ENCODE measurements at regions not wholly inside any gene's neighbourhood (a gene's known extent, or its start where the extent isn't known, plus 50 kb on each side); places are given as distances from the start of the nearest gene placed in this dataset.

GRCh38 chr18:27780061-27780745 is 396.7 kb downstream of the CDH2 start:
- TF ChIP-seq YY1 (IDR thresholded peaks at IDR 0.05; ENCODE audit: insufficient read depth, insufficient read length) (no peak), ZNF274 (IDR thresholded peaks at IDR 0.05; ENCODE audit: low read depth, low read length) (no peak), SUZ12 (IDR thresholded peaks at IDR 0.05; ENCODE audit: extremely low read depth, insufficient read depth, insufficient read length) (no peak)
- Histone ChIP-seq H3K4me1 (ENCODE audit: insufficient read depth, insufficient read length) (no peaks in the 10 kb centered on the region), H3K9me3 (ENCODE audit: insufficient read depth, low read length) (no peaks in the 10 kb centered on the region), H3K27me3 (ENCODE audit: insufficient read depth, insufficient read length) (no peaks in the 10 kb centered on the region), H3K9ac (ENCODE audit: insufficient read length, low read depth) (no peak overlapping the region), H3K36me3 (ENCODE audit: insufficient read depth, insufficient read length, low read length) (no peaks in the 10 kb centered on the region), H3K4me3 (ENCODE audit: insufficient read length, low read depth) (no peak overlapping the region)
- no peak for DNase-seq (ENCODE audit: low read depth, low spot score)

GRCh38 chr18:27778925-27779324 is 398.0 kb downstream of the CDH2 start:
- H3K27me3 ChIP-seq (ENCODE audit: insufficient read depth, insufficient read length) = no peaks in the 10 kb centered on the region
- TF ChIP-seq ZNF274 (IDR thresholded peaks at IDR 0.05; ENCODE audit: low read depth, low read length) = no peak
- no peak for TF ChIP-seq YY1 (IDR thresholded peaks at IDR 0.05; ENCODE audit: insufficient read depth, insufficient read length)
- TF ChIP-seq SUZ12 (IDR thresholded peaks at IDR 0.05; ENCODE audit: extremely low read depth, insufficient read depth, insufficient read length) = no peak
- no peaks in the 10 kb centered on the region for H3K4me1 ChIP-seq (ENCODE audit: insufficient read depth, insufficient read length)
- H3K4me3 ChIP-seq (ENCODE audit: insufficient read length, low read depth) = no peak overlapping the region
- H3K36me3 ChIP-seq (ENCODE audit: insufficient read depth, insufficient read length, low read length) = no peaks in the 10 kb centered on the region
- H3K9me3 ChIP-seq (ENCODE audit: insufficient read depth, low read length) = no peaks in the 10 kb centered on the region
- no peak for DNase-seq (ENCODE audit: low read depth, low spot score)
- no peak overlapping the region for H3K9ac ChIP-seq (ENCODE audit: insufficient read length, low read depth)

- Histone ChIP-seq H3K4me3 (ENCODE audit: insufficient read length, low read depth) (no peak overlapping the region), H3K9ac (ENCODE audit: insufficient read length, low read depth) (no peak overlapping the region), H3K36me3 (ENCODE audit: insufficient read depth, insufficient read length, low read length) (no peaks in the 10 kb centered on the region), H3K27me3 (ENCODE audit: insufficient read depth, insufficient read length) (no peaks in the 10 kb centered on the region), H3K4me1 (ENCODE audit: insufficient read depth, insufficient read length) (no peaks in the 10 kb centered on the region), H3K9me3 (ENCODE audit: insufficient read depth, low read length) (no peaks in the 10 kb centered on the region)
- TF ChIP-seq ZNF274 (IDR thresholded peaks at IDR 0.05; ENCODE audit: low read depth, low read length) = no peak
- no peak for TF ChIP-seq YY1 (IDR thresholded peaks at IDR 0.05; ENCODE audit: insufficient read depth, insufficient read length)
- no peak for DNase-seq (ENCODE audit: low read depth, low spot score)
These were observed 398.5 kb downstream of the CDH2 start for GRCh38 chr18:27778441-27778840.

DNA sequence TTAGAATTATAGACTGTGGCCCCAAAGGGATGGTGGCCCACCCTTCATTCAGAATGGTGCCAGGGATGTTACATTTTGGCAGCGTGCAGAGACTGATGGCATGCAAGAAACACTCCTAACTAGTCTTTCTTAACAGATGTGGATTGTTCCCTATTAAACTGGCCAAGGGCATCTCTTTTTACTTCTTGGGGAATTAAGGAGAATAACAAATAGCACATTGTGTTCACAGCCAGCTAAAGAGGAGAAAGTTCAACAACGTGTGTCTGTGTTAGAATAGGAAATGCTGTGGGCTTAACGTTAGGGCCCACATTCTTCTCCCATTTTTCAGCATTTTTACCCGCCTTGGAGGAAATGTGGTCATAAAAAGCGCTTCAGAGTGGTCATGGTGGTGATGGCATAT is 404.8 kb downstream of the CDH2 start:
- no peak overlapping the region for H3K4me3 ChIP-seq (ENCODE audit: insufficient read length, low read depth)
- no peaks in the 10 kb centered on the region for H3K27me3 ChIP-seq (ENCODE audit: insufficient read depth, insufficient read length)
- DNase-seq (ENCODE audit: low read depth, low spot score) = no peak
- no peaks in the 10 kb centered on the region for H3K9me3 ChIP-seq (ENCODE audit: insufficient read depth, low read length)
- H3K36me3 ChIP-seq (ENCODE audit: insufficient read depth, insufficient read length, low read length) = no peaks in the 10 kb centered on the region
- no peak for TF ChIP-seq ZNF274 (IDR thresholded peaks at IDR 0.05; ENCODE audit: low read depth, low read length)
- no peak for TF ChIP-seq SUZ12 (IDR thresholded peaks at IDR 0.05; ENCODE audit: extremely low read depth, insufficient read depth, insufficient read length)
- no peaks in the 10 kb centered on the region for H3K4me1 ChIP-seq (ENCODE audit: insufficient read depth, insufficient read length)
- no peak overlapping the region for H3K9ac ChIP-seq (ENCODE audit: insufficient read length, low read depth)

GRCh38 chr18:27771571-27771970 is 405.4 kb downstream of the CDH2 start:
- Histone ChIP-seq H3K36me3 (ENCODE audit: insufficient read depth, insufficient read length, low read length) (no peaks in the 10 kb centered on the region), H3K27me3 (ENCODE audit: insufficient read depth, insufficient read length) (no peaks in the 10 kb centered on the region), H3K9ac (ENCODE audit: insufficient read length, low read depth) (no peak overlapping the region), H3K4me3 (ENCODE audit: insufficient read length, low read depth) (no peak overlapping the region), H3K9me3 (ENCODE audit: insufficient read depth, low read length) (no peaks in the 10 kb centered on the region), H3K4me1 (ENCODE audit: insufficient read depth, insufficient read length) (no peaks in the 10 kb centered on the region)
- DNase-seq (ENCODE audit: low read depth, low spot score) = no peak
- TF ChIP-seq YY1 (IDR thresholded peaks at IDR 0.05; ENCODE audit: insufficient read depth, insufficient read length) = no peak
- no peak for TF ChIP-seq SUZ12 (IDR thresholded peaks at IDR 0.05; ENCODE audit: extremely low read depth, insufficient read depth, insufficient read length)
- TF ChIP-seq ZNF274 (IDR thresholded peaks at IDR 0.05; ENCODE audit: low read depth, low read length) = no peak

GRCh38 chr18:27769152-27769551 is 407.8 kb downstream of the CDH2 start:
- no peak for DNase-seq (ENCODE audit: low read depth, low spot score)
- Histone ChIP-seq H3K27me3 (ENCODE audit: insufficient read depth, insufficient read length) (no peaks in the 10 kb centered on the region), H3K9ac (ENCODE audit: insufficient read length, low read depth) (no peak overlapping the region), H3K4me3 (ENCODE audit: insufficient read length, low read depth) (no peak overlapping the region), H3K4me1 (ENCODE audit: insufficient read depth, insufficient read length) (no peaks in the 10 kb centered on the region), H3K9me3 (ENCODE audit: insufficient read depth, low read length) (no peaks in the 10 kb centered on the region), H3K36me3 (ENCODE audit: insufficient read depth, insufficient read length, low read length) (no peaks in the 10 kb centered on the region)
- TF ChIP-seq YY1 (IDR thresholded peaks at IDR 0.05; ENCODE audit: insufficient read depth, insufficient read length) (no peak), ZNF274 (IDR thresholded peaks at IDR 0.05; ENCODE audit: low read depth, low read length) (no peak), SUZ12 (IDR thresholded peaks at IDR 0.05; ENCODE audit: extremely low read depth, insufficient read depth, insufficient read length) (no peak)

GRCh38 chr18:27763936-27764335 is 413.0 kb downstream of the CDH2 start:
- no peaks in the 10 kb centered on the region for H3K36me3 ChIP-seq (ENCODE audit: insufficient read depth, insufficient read length, low read length)
- H3K4me1 ChIP-seq (ENCODE audit: insufficient read depth, insufficient read length) = no peaks in the 10 kb centered on the region
- no peak overlapping the region for H3K9ac ChIP-seq (ENCODE audit: insufficient read length, low read depth)
- DNase-seq (ENCODE audit: low read depth, low spot score) = no peak
- no peaks in the 10 kb centered on the region for H3K27me3 ChIP-seq (ENCODE audit: insufficient read depth, insufficient read length)
- no peak overlapping the region for H3K4me3 ChIP-seq (ENCODE audit: insufficient read length, low read depth)
- H3K9me3 ChIP-seq (ENCODE audit: insufficient read depth, low read length) = no peaks in the 10 kb centered on the region
- TF ChIP-seq SUZ12 (IDR thresholded peaks at IDR 0.05; ENCODE audit: extremely low read depth, insufficient read depth, insufficient read length) (no peak), YY1 (IDR thresholded peaks at IDR 0.05; ENCODE audit: insufficient read depth, insufficient read length) (no peak), ZNF274 (IDR thresholded peaks at IDR 0.05; ENCODE audit: low read depth, low read length) (no peak)
